AG09319 (cell line): ENCODE measurements at regions not wholly inside any gene's neighbourhood (a gene's known extent, or its start where the extent isn't known, plus 50 kb on each side); places are given as distances from the start of the nearest gene placed in this dataset.

ENCODE experiments used
- DNase-seq: peaks from one replicate; pipeline ENCODE4 v3.0.0-alpha.2; 2010; ENCODE audit warnings: low read depth; ENCODE audit errors: extremely low read depth
- TF ChIP-seq, protein P1 (sequence below): IDR thresholded peaks from 2 replicates; pipeline ENCODE4 v1.5.1; 2011; ENCODE audit warnings: low read depth, mild to moderate bottlenecking, inconsistent platforms, low read length, moderate library complexity

DNA sequence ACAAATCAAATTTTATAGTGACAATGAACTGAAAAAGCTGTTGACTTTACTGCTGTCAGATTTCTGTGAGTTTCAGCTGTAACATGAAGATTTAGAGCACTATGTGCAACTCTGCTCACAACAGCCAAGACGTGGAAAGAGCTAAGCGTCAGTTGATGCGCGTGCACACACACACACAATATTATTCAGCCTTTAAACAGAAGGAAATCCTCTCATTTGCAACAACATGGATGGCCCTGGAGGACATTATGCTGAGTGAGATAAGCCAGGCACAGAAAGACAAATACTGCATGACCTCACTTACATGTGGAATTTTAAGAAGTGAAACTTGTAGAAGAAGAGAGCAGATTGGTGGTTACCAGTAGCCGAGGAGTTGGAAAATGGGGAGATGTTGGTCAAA lies 82.8 kb upstream of the FRMD4A start:
- no peak for DNase-seq
- TF ChIP-seq, protein P1, sequence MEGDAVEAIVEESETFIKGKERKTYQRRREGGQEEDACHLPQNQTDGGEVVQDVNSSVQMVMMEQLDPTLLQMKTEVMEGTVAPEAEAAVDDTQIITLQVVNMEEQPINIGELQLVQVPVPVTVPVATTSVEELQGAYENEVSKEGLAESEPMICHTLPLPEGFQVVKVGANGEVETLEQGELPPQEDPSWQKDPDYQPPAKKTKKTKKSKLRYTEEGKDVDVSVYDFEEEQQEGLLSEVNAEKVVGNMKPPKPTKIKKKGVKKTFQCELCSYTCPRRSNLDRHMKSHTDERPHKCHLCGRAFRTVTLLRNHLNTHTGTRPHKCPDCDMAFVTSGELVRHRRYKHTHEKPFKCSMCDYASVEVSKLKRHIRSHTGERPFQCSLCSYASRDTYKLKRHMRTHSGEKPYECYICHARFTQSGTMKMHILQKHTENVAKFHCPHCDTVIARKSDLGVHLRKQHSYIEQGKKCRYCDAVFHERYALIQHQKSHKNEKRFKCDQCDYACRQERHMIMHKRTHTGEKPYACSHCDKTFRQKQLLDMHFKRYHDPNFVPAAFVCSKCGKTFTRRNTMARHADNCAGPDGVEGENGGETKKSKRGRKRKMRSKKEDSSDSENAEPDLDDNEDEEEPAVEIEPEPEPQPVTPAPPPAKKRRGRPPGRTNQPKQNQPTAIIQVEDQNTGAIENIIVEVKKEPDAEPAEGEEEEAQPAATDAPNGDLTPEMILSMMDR = no peak

DNA sequence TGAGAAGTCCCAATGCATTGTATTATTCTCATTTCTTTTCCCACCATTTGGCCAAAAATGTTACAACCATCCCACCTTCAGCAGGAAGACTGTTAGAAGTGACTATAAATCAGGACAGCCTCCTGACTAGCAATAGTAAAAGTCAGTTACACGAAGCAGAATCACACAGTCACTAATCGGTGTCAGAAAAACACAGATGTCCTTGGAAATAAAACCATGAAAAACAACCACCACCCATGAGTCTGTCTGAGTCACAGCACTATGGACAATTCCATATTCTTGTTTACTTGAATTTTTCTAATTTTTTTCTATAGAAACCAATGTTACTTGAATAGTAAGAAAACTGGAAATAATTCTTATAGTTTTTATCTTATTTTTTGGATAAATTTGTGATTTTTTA lies 81.9 kb upstream of the FRMD4A start:
- TF ChIP-seq, protein P1 = no peak
- DNase-seq = no peak

DNA sequence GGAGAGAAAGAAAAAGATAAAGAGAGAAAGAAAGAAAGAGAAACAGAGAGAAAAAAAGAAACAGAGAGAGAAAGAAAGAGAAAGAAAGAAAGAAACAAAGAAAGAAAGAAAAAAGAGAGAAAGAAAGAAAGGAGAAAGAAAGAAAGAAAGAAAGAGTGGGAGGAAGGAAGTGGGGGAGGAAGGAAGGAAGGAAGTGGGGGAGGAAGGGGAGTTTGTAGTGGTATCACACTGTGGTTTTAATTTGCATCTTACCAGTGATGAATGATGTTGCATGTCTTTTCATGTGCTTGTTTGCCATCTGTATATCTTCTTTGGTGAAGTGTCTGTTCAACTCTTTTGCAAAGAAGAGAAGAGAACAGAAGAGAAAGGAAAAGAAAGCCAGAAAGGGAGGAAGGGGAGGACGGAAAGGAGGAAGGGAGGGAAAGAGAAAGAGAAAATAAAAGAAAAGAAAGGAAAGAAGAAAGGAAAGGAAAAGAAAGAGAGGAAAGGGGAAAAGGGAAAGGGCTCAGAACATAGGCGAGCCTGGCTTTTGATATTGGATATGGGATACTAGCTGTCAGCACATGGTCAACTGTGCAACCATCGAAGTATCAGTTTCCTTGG lies 79.2 kb upstream of the FRMD4A start:
- TF ChIP-seq, protein P1 = no peak
- DNase-seq = no peak

DNA sequence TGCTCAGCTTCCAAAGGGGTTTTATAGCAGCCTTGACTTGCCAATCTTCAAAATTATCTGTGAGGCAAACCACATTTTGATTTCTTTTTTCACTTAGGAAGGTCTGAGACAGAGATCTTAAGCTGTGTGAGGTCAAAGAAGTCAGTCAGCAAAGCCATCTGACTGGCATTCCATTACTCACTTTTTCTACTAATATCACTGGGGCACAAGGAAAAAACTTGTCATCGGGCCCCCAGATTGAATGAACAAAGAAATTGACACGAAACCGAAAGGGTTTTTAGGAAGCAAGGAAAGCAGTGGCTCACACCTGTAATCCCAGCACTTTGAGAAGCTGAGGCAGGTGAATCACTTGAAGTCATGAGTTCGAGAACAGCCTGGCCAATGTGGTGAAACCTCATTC lies 78.5 kb upstream of the FRMD4A start:
- TF ChIP-seq, protein P1 = no peak
- no peak for DNase-seq

DNA sequence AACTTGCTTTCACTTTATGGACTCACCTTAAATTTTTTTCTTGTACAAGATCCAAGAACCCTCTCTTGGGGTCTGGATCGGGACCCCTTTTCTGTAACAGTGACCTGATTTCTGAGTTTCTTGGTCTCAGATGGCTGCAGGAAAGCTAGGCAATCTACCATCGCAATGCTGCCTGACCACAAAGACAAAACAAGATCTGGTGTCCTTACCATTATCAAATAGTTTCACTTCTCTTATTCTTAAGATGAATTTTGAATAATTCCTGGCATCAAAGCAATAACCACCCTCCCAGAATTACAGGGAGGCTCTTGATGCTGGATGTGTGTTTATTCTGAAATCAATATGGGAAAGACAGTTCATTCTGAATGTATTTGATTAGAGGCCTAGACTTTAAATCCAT lies 77.4 kb upstream of the FRMD4A start:
- no peak for DNase-seq
- TF ChIP-seq, protein P1 = no peak

DNA sequence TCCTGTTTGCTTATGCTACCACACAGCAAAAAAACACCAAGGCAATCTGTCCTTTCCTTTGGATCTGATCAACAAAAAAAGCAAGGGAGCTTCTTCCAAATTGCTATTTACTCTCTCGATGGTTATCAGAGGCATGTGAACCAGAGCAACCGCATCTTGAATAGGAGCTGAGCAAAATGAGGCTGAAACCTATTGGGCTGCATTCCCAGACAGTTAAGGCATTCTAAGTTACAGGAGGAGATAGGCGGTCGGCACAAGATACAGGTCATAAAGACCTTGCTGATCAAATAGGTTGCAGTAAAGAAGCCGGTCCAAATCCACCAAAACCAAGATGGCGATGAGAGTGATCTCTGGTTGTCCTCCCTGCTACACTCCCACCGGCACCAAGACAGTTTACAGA lies 76.8 kb upstream of the FRMD4A start:
- no peak for DNase-seq
- TF ChIP-seq, protein P1 = no peak

DNA sequence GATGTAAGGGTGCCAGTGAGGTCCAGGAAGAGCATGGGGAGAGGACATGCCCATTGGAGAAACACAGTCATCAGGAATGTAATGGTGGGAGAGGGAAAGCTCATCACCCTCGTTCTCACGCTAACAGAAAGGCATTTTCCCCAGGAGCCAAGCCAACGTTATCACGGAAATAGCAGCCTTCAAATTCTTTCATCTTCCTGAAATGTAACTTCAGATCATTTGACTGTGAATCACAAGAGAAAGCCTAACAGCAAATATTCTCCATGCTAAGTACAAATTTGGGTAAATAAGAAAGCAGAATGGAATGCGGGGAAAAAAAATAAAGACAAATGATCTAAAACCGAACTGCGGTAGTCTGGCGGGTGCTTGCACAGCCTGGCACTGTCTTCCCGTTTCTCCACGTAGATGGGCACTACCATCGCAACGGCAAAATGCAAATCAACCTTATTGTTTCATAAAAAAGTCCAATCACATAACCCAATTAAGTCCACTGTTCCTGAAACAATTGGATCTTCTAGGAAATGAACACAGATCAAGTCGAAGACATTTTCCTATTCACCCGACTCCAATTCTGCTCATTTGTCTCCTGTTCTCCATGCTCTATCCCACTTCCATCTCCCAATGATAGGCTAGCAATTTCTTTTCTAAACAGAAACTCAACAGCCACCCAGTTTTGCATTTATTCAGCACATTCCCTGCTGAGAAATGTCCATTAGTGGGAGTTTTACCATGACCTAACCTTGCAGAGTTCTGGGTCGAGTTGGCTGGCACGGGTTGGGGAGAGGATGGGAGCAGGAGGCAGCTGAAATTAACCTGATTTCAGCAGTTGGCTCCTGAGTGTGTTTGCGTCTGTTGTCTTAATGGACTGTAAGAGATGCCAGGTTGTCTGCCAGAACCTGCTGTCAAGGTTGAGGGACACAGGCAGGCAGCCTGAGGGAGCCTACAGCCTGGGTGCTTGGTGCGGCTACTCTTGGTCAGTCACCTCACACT lies 74.6 kb upstream of the FRMD4A start:
- TF ChIP-seq, protein P1 = no peak
- peak; percentile 79 for DNase-seq
